SK-N-MC (cell line): ENCODE measurements at regions not wholly inside any gene's neighbourhood (a gene's known extent, or its start where the extent isn't known, plus 50 kb on each side); places are given as distances from the start of the nearest gene placed in this dataset.
"Not testable (repeated sequence)": the region's sequence is repeated elsewhere in the genome, so short reads cannot be mapped to it uniquely, and the experiment has no call there.

Experiments
- EZH2 ChIP-seq: fragments of 200-600 bp; sonication (generic); IDR thresholded peaks from one replicate; pipeline ENCODE4 v1.6.1; 2017; ENCODE audit warnings: antibody characterized with exemption
- FOXP2 ChIP-seq: optimal IDR thresholded peaks from 2 replicates; pipeline ENCODE3; 2011; ENCODE audit warnings: mild to moderate bottlenecking, moderate library complexity; ENCODE audit not compliant: insufficient read depth; ENCODE audit errors: extremely low read length, control extremely low read depth
- POLR2AphosphoS5 ChIP-seq: IDR thresholded peaks from 2 replicates; pipeline ENCODE4 v1.6.1; 2012; ENCODE audit warnings: mild to moderate bottlenecking, low read depth, low read length, borderline replicate concordance

- TF ChIP-seq EZH2, POLR2AphosphoS5, FOXP2: not testable (repeated sequence)
These were observed 504.1 kb upstream of the ADGRL3 start for GRCh38 chr4:60696062-60696461.
